ENCODE measurements at regions not wholly inside any gene's neighbourhood (a gene's known extent, or its start where the extent isn't known, plus 50 kb on each side); places are given as distances from the start of the nearest gene placed in this dataset.
"Not testable (repeated sequence)": the region's sequence is repeated elsewhere in the genome, so short reads cannot be mapped to it uniquely, and the experiment has no call there.

- 25% methylated on average over 7 of the region's 7 CpGs; no CpG with 5 or more reads in 1 of the 2 experiments for WGBS, 2 experiments (ENCODE audit: extremely low coverage in 1 of 2, insufficient coverage in 1 of 2, insufficient read length in 1 of 2, insufficient replicate concordance in 2 of 2, low coverage in 1 of 2, low lambda C conversion rate in 2 of 2, missing lambda C conversion rate in 1 of 2)
Measured at GRCh38 chr9:7626571-7627029, 173.0 kb downstream of the DMAC1 start.

More at GRCh38 chr9:7626571-7627029, 173.0 kb downstream of the DMAC1 start:
- H4K20me1 ChIP-seq (replicated peaks in 1 of 2; ENCODE audit: control insufficient read depth in 1 of 2, insufficient read depth in 2 of 2, low read length in 2 of 2); H2AK5ac ChIP-seq (ENCODE audit: low read depth, low read length); H3K23ac ChIP-seq (ENCODE audit: insufficient read length); FAIRE-seq; H3K79me1 ChIP-seq (ENCODE audit: low read depth, low read length); H3K18ac ChIP-seq (ENCODE audit: extremely low read depth, low read length); H3K9ac ChIP-seq (replicated peaks in 1 of 4; ENCODE audit: extremely low read depth in 1 of 4, low read depth in 3 of 4, low read length in 3 of 4); H2BK15ac ChIP-seq (ENCODE audit: low read length); POLR2A ChIA-PET (ENCODE audit: partially characterized antibody); H3K4me1 ChIP-seq (replicated peaks in 1 of 4; ENCODE audit: control insufficient read depth in 3 of 4, insufficient read depth in 4 of 4, low read length in 3 of 4); H3K79me2 ChIP-seq (ENCODE audit: control insufficient read depth in 1 of 2, insufficient read depth in 2 of 2, low read length in 2 of 2); H3K23me2 ChIP-seq (ENCODE audit: low read depth, low read length); H2BK12ac ChIP-seq (ENCODE audit: low read depth, low read length); H2BK120ac ChIP-seq (replicated peaks; ENCODE audit: low read depth, low read length); H2BK20ac ChIP-seq (ENCODE audit: low read length); H3K27ac ChIP-seq (ENCODE audit: low read depth, low read length); H3K4ac ChIP-seq (replicated peaks; ENCODE audit: insufficient read length, low read depth, low read length); H4K8ac ChIP-seq (ENCODE audit: extremely low read depth, insufficient read depth, low read length); H3K27me3 ChIP-seq (replicated peaks in 1 of 4; ENCODE audit: control insufficient read depth in 3 of 4, extremely low read depth in 1 of 4, insufficient read depth in 3 of 4, low read length in 3 of 4); H3K36me3 ChIP-seq (ENCODE audit: control insufficient read depth in 2 of 4, insufficient read depth in 4 of 4, low read length in 3 of 4); H3K56ac ChIP-seq (replicated peaks; ENCODE audit: insufficient read length, low read depth, low read length); H3K14ac ChIP-seq (ENCODE audit: insufficient read length); H3K9me3 ChIP-seq (ENCODE audit: insufficient read depth in 2 of 2, low read depth in 1 of 2, low read length in 1 of 2); H4K91ac ChIP-seq (replicated peaks; ENCODE audit: insufficient read length, low read length); H2BK5ac ChIP-seq (ENCODE audit: low read depth, low read length); H4K5ac ChIP-seq (ENCODE audit: insufficient read length, low read depth, low read length): not testable (repeated sequence)
- CTCF ChIA-PET (ENCODE audit: partially characterized antibody), result interaction anchor here (0.6 to 1.7 kb wide), 4 partner anchors 12 to 798 kb away, joined by 3 to 6 read pairs (median 4); no protein-coding TSS in a partner anchor
- peak; percentile 37 for TF ChIP-seq ASH2L (IDR thresholded peaks at IDR 0.05; ENCODE audit: low read length)
- TF ChIP-seq EP300 (IDR thresholded peaks at IDR 0.05; ENCODE audit: borderline replicate concordance in 1 of 2, low read depth in 2 of 2, low read length in 2 of 2), result 0 out of 3 replicates have a peak, but pooled peaks of 1 of the 2 experiments have one; percentile 15
- H2AFZ ChIP-seq (ENCODE audit: low read length), result peak overlapping the region; percentile 44; the same call in 1 of the 2 replicates
- peak overlapping the region; percentile 39 to 51; a peak in 2 of 4 replicates for H3K4me2 ChIP-seq (ENCODE audit: insufficient read depth in 1 of 2, low read depth in 2 of 2, low read length in 2 of 2)
- peak; percentile 25 to 63 for DNase-seq (ENCODE audit: low read depth in 1 of 2, low spot score in 2 of 2)
- H3K4me3 ChIP-seq (ENCODE audit: extremely low read depth in 1 of 4, insufficient read depth in 2 of 4, low read depth in 3 of 4, low read length in 4 of 4), result peak overlapping the region in 1 of 4 experiments; percentile 32; a peak in 3 of 8 replicates

Measured in H1 (cell line).